Activated naive CD8-positive, alpha-beta T cell treated with anti-CD3 and anti-CD28 coated beads for 36 hours (primary cell): ENCODE measurements at regions not wholly inside any gene's neighbourhood (a gene's known extent, or its start where the extent isn't known, plus 50 kb on each side); places are given as distances from the start of the nearest gene placed in this dataset.

Experiments used
- DNase-seq: peaks from one replicate; pipeline ENCODE4 v3.0.0; 2021
- H3K27ac Mint-ChIP-seq: one replicate; pipeline ENCODE4 v1.8.0; 2022; ENCODE audit warnings: mild to moderate bottlenecking, moderate library complexity, mixed read lengths
- H3K27me3 Mint-ChIP-seq: one replicate; pipeline ENCODE4 v1.8.0; 2022; ENCODE audit warnings: mild to moderate bottlenecking, mixed read lengths
- H3K36me3 Mint-ChIP-seq: one replicate; pipeline ENCODE4 v1.8.0; 2021; ENCODE audit warnings: mild to moderate bottlenecking, mixed read lengths
- H3K4me1 Mint-ChIP-seq: one replicate; pipeline ENCODE4 v1.8.0; 2021; ENCODE audit warnings: mixed read lengths
- H3K4me3 Mint-ChIP-seq: one replicate; pipeline ENCODE4 v1.8.0; 2022; ENCODE audit warnings: mild to moderate bottlenecking, moderate library complexity, mixed read lengths
- H3K9me3 Mint-ChIP-seq: one replicate; pipeline ENCODE4 v1.8.0; 2022; ENCODE audit warnings: mixed read lengths

DNA sequence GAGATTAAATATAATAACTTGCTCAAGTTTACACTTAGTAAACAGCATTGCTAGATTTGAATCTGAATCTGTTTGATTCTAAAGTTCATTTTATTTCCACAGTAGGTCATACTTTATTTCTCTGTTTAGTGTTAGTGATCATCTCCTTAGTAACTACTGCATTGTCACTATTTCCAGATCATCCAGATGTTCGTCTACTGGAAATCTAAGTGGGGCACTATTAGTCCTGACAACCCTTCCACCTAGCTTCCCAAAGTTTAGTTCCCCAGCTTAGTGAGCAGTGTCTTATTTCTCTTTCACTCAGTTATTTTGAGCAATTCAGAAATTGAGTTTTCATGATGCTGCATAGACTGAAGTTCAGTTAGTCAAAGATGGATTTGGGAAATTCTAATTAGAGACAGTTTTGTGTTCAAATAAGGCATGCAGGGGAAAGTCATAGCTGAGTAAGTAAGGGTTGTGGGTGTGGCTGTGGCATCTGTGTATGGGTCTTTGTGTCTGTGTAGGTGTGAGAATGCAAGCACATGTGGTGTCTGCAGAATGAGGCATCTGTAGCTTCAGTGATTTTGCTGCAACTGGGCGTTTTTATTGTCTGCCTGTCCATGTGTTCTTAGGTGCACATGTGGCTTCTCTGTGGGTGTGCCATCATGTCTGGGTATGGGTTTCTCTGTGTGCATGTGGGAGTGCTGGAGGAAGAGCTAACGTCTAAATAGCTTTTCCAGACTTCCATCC is 107.3 kb downstream of the NTMT2 start:
- Mint-ChIP-seq H3K27ac (no peak overlapping the region), H3K9me3 (peaks cover 3% of the 10 kb centered on the region), H3K4me3 (no peak overlapping the region), H3K4me1 (peaks cover 7% of the 10 kb centered on the region), H3K27me3 (no peaks in the 10 kb centered on the region), H3K36me3 (no peaks in the 10 kb centered on the region)
- no peak for DNase-seq

DNA sequence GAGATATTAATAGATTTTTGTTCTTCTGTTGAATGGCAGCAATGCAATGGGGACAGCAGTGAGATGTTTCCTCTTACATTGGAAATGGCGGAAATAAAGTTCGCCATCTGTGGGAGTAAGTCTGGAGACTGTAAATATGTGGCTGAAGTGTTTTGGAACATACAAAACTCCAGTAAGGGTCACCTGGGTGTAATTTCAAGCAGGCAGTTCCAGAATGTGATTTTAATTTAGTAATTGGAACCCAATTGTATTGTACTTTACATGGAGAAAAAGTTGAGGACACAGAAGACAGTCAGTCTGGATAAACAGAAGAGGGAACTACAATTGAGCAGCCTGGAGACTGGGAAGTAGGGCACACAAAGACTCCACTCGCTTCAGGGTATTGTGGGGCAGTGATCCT is 108.6 kb downstream of the NTMT2 start:
- H3K27ac Mint-ChIP-seq, result no peak overlapping the region
- no peaks in the 10 kb centered on the region for H3K4me1 Mint-ChIP-seq
- H3K36me3 Mint-ChIP-seq, result no peaks in the 10 kb centered on the region
- DNase-seq, result no peak
- H3K4me3 Mint-ChIP-seq, result no peak overlapping the region
- H3K27me3 Mint-ChIP-seq, result peaks cover 3% of the 10 kb centered on the region
- peaks cover 3% of the 10 kb centered on the region for H3K9me3 Mint-ChIP-seq

GRCh38 chr1:170261669-170262068 is 115.9 kb downstream of the NTMT2 start:
- no peak overlapping the region for H3K4me3 Mint-ChIP-seq
- H3K4me1 Mint-ChIP-seq, result no peaks in the 10 kb centered on the region
- DNase-seq, result no peak
- no peaks in the 10 kb centered on the region for H3K36me3 Mint-ChIP-seq
- no peak overlapping the region for H3K27ac Mint-ChIP-seq
- H3K27me3 Mint-ChIP-seq, result peaks cover 8% of the 10 kb centered on the region
- no peaks in the 10 kb centered on the region for H3K9me3 Mint-ChIP-seq

DNA sequence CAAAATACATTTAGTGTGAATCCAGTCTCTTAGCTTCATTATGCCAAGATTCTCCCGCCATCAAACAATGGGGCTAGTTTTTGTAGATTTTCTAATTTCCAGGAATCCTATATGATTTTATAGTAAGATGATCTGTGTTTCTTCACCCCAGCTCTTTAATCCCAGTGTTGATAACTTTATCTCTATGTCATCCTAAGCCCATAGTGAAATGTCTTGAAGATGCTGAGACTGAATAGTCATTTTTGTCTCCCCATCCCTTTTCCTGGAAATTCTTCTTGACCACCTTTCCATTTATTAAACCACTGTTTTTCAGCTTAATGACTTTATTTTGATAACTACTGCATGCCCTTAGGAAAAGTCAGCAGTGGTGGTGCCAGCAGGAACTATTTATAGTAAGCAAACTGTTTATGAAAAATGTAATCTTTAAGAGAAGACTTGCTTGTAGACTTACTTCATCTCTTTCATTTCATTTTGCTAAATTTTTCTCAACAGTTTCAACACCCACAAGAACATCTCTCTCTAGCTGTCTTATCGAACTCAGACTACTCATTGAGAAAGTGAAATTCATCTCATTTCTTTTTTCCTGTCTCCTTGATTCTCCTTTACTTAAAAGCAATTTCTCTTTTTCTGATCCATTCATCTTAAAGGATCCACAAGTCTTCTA is 116.6 kb downstream of the NTMT2 start:
- H3K4me1 Mint-ChIP-seq, result no peaks in the 10 kb centered on the region

GRCh38 chr1:170265234-170265633 is 119.5 kb downstream of the NTMT2 start:
- DNase-seq, result no peak
- H3K27ac Mint-ChIP-seq, result no peak overlapping the region
- H3K4me1 Mint-ChIP-seq, result no peaks in the 10 kb centered on the region
- H3K36me3 Mint-ChIP-seq, result no peaks in the 10 kb centered on the region
- H3K4me3 Mint-ChIP-seq, result no peak overlapping the region
- H3K27me3 Mint-ChIP-seq, result peaks cover 8% of the 10 kb centered on the region
- no peaks in the 10 kb centered on the region for H3K9me3 Mint-ChIP-seq

More for the DNA sequence above, 116.6 kb downstream of the NTMT2 start:
- DNase-seq, result no peak
- Mint-ChIP-seq H3K27me3 (peaks cover 8% of the 10 kb centered on the region), H3K27ac (no peak overlapping the region), H3K36me3 (no peaks in the 10 kb centered on the region), H3K4me3 (no peak overlapping the region), H3K9me3 (no peaks in the 10 kb centered on the region)

DNA sequence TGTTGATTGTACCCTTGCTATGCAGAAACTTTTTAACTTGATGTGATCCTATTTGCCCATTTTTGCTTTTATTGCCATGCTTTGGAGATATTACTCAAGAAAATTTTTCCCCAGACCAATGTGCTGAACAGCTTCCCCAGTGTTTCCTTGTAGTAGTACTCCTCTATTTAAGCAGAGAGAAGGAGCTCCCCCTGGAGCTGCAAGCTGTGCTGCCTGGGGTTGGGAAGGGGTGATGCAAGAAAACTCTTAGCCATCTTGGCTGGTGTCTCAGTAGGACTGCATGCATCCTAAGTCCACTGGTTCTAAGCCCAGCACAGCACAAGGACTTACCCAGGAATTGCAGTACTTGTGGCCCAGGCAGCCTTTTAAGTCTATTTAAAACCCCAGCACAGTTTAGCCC is 121.6 kb downstream of the NTMT2 start:
- Mint-ChIP-seq H3K9me3 (no peaks in the 10 kb centered on the region), H3K4me1 (no peaks in the 10 kb centered on the region), H3K27ac (no peak overlapping the region), H3K4me3 (no peak overlapping the region), H3K36me3 (no peaks in the 10 kb centered on the region), H3K27me3 (peaks cover 13% of the 10 kb centered on the region)
- no peak for DNase-seq

- no peak overlapping the region for H3K4me3 Mint-ChIP-seq
- H3K27me3 Mint-ChIP-seq, result peaks cover 33% of the 10 kb centered on the region
- no peaks in the 10 kb centered on the region for H3K9me3 Mint-ChIP-seq
- no peaks in the 10 kb centered on the region for H3K36me3 Mint-ChIP-seq
- H3K27ac Mint-ChIP-seq, result no peak overlapping the region
- DNase-seq, result no peak
- no peaks in the 10 kb centered on the region for H3K4me1 Mint-ChIP-seq
Observed at GRCh38 chr1:170271430-170272161, 125.8 kb downstream of the NTMT2 start.

DNA sequence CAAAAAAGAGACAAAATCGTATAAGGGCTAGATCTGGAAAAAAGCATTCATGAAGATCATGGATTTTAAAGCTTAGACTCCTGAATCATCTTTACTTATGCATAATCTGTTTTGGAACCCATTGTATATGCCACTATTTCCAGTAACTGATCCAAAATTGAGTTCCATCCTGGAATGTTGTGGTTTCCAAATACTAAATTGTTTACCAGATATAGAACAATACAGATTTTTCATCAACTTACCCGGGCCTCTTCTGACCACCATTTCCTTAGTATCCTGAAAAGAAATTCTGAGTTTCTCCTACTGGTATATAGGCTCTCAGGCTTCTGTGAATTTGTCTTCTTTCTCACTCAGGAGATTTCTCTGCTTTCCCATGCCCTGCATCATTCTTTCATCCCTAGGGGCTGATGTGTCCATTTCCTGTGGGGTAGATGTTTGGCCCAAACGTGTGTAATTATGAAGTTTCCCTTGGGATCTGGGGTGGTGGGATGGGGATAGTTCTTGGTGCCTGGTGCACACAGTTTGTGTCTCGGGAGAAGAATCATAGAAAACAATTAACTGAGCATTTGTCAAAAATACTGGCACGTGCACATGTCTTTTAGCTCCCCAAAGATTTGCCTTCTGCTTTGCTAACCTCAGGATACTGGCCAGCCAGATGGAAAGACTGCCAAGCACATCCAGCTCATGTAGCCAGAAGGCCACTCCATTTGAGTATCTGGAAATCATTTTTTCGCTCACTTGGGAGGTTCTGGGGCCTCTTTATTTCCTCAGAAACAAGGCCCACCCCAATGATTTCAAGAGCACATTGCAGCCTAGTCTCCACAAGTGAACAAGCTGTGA is 127.8 kb downstream of the NTMT2 start:
- Mint-ChIP-seq H3K27me3 (peaks cover 40% of the 10 kb centered on the region), H3K4me3 (no peak overlapping the region), H3K27ac (no peak overlapping the region), H3K9me3 (no peaks in the 10 kb centered on the region), H3K4me1 (no peaks in the 10 kb centered on the region), H3K36me3 (no peaks in the 10 kb centered on the region)
- DNase-seq, result no peak

DNA sequence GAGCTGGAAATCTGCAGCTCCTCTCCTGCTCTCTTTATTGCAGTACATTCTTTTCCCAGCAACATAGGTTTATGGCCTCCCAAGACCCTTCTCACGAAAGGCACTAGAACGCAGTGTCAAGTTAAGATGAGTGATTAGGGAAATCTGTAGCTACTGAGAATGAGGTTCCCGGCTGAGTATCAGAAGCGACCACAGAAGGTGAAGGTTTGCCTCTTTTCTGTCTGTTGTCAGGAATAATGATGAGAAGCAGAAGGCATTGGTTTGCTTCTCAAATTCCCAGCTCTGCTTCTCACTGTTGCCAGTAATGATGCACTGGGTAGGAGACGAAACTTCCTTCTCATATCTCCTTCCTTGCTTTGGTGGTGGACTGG is 128.4 kb downstream of the NTMT2 start:
- no peaks in the 10 kb centered on the region for H3K36me3 Mint-ChIP-seq
- H3K27ac Mint-ChIP-seq, result no peak overlapping the region
- H3K4me3 Mint-ChIP-seq, result no peak overlapping the region
- H3K4me1 Mint-ChIP-seq, result no peaks in the 10 kb centered on the region
- H3K27me3 Mint-ChIP-seq, result peaks cover 46% of the 10 kb centered on the region
- DNase-seq, result no peak
- no peaks in the 10 kb centered on the region for H3K9me3 Mint-ChIP-seq

DNA sequence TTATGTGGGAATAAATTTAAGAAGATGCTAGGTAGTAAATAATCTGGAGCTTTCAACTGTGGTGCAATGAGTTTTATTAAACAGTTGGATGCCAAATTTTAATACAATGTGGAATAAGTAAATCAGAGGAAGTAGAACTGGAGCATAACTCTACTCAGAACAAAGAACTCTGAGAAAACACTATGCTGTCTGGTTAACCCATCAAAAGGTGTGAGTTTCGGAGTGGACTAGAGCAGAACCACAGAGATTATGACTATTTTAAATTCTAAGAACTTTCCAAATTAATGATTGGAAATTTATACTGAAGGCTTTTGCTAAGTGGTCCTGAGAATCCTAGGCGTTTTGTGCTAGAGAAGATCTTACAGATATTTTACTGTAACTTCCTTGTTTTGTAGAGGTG is 132.2 kb downstream of the NTMT2 start:
- Mint-ChIP-seq H3K9me3 (no peaks in the 10 kb centered on the region), H3K27ac (no peak overlapping the region), H3K27me3 (peaks cover 34% of the 10 kb centered on the region), H3K4me1 (no peaks in the 10 kb centered on the region), H3K4me3 (no peak overlapping the region), H3K36me3 (no peaks in the 10 kb centered on the region)
- no peak for DNase-seq

- H3K9me3 Mint-ChIP-seq, result no peaks in the 10 kb centered on the region
- H3K27me3 Mint-ChIP-seq, result peaks cover 10% of the 10 kb centered on the region
- no peak for DNase-seq
- H3K27ac Mint-ChIP-seq, result no peak overlapping the region
- no peaks in the 10 kb centered on the region for H3K4me1 Mint-ChIP-seq
- H3K4me3 Mint-ChIP-seq, result no peak overlapping the region
- H3K36me3 Mint-ChIP-seq, result no peaks in the 10 kb centered on the region
Observed at GRCh38 chr1:170284016-170284415, 138.3 kb downstream of the NTMT2 start.

DNA sequence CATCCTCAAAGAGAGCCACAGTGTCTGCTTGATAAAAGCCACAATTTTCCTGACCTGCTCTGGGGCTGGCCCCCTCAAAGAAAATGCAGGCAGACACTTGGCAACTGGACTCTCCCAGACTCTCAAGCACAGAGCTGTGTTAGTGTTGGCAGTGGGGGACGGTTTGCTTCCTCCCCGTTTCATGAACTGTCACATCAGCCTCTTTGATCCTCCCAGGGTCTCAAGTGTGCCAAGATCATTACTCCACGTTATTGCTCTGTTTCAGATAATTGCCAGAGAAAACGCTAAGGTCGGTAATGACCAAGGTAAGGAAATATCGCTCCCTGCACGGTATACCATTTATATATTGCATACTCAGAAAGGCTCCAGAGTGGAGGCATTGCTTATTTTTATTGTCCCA is 138.8 kb downstream of the NTMT2 start:
- H3K4me3 Mint-ChIP-seq, result no peak overlapping the region
- no peaks in the 10 kb centered on the region for H3K9me3 Mint-ChIP-seq
- H3K4me1 Mint-ChIP-seq, result no peaks in the 10 kb centered on the region
- H3K36me3 Mint-ChIP-seq, result no peaks in the 10 kb centered on the region
- DNase-seq, result no peak
- no peak overlapping the region for H3K27ac Mint-ChIP-seq
- H3K27me3 Mint-ChIP-seq, result peaks cover 12% of the 10 kb centered on the region

- Mint-ChIP-seq H3K36me3 (no peaks in the 10 kb centered on the region), H3K4me3 (no peak overlapping the region), H3K27me3 (peaks cover 13% of the 10 kb centered on the region), H3K4me1 (no peaks in the 10 kb centered on the region), H3K9me3 (no peaks in the 10 kb centered on the region), H3K27ac (no peak overlapping the region)
- no peak for DNase-seq
Observed at GRCh38 chr1:170284951-170285350, 139.2 kb downstream of the NTMT2 start.

DNA sequence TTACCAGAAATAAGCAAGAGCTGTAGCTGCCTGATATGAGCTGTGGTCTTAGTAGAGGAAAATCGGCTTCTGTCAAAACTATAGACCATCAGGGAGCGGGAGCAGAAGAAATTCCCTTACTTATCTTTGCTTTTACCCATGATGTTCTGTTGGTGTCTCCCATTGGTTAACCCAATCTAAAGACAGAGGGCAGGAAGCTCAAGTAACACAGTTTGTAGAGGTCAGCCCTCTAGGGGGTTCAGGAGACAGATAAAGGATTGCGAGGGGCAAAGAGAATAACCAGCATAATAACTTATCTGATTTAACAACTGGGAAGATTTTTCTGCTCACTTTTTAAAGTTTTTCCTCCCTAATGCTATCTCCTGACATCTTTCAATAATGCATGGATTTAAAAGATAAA is 142.4 kb downstream of the NTMT2 start:
- DNase-seq, result no peak
- Mint-ChIP-seq H3K9me3 (no peaks in the 10 kb centered on the region), H3K36me3 (no peaks in the 10 kb centered on the region), H3K4me3 (no peak overlapping the region), H3K4me1 (no peaks in the 10 kb centered on the region), H3K27ac (no peak overlapping the region), H3K27me3 (peaks cover 21% of the 10 kb centered on the region)

GRCh38 chr1:170290276-170290675 is 144.5 kb downstream of the NTMT2 start:
- H3K27me3 Mint-ChIP-seq, result peaks cover 24% of the 10 kb centered on the region
- no peaks in the 10 kb centered on the region for H3K4me1 Mint-ChIP-seq
- no peak overlapping the region for H3K27ac Mint-ChIP-seq
- no peak overlapping the region for H3K4me3 Mint-ChIP-seq
- no peak for DNase-seq
- no peaks in the 10 kb centered on the region for H3K9me3 Mint-ChIP-seq
- no peaks in the 10 kb centered on the region for H3K36me3 Mint-ChIP-seq
